ENCODE measurements at regions not wholly inside any gene's neighbourhood (a gene's known extent, or its start where the extent isn't known, plus 50 kb on each side); places are given as distances from the start of the nearest gene placed in this dataset.

GRCh38 chr5:163079618-163080017 is 357.8 kb upstream of the CCNG1 start:
- TF ChIP-seq CTCF (IDR thresholded peaks at IDR 0.05) (no peak), EP300 (IDR thresholded peaks at IDR 0.05) (no peak), POLR2A (IDR thresholded peaks at IDR 0.05; ENCODE audit: low read depth) (no peak)
